Mucosa of descending colon (tissue), 3 donors: ENCODE measurements at regions not wholly inside any gene's neighbourhood (a gene's known extent, or its start where the extent isn't known, plus 50 kb on each side); places are given as distances from the start of the nearest gene placed in this dataset.

Experiments used
- ATAC-seq: fragments of 200-7000 bp; cut with Tn5 transposase; one replicate; pipeline ENCODE4 v1.9.1; 2020; ENCODE audit warnings: mild to moderate bottlenecking, moderate library complexity
- DNase-seq, 3 donors: peaks; one replicate each; pipeline ENCODE4 v3.0.0-alpha.2; 2020
- H3K36me3 ChIP-seq: fragments of 200-600 bp; one replicate; pipeline ENCODE4 v1.8.0; 2021; ENCODE audit warnings: low read depth, mild to moderate bottlenecking
- H3K4me1 ChIP-seq: fragments of 200-600 bp; one replicate; pipeline ENCODE4 v1.8.0; 2021; ENCODE audit warnings: low read depth, mild to moderate bottlenecking
- H3K4me3 ChIP-seq: fragments of 200-600 bp; one replicate; pipeline ENCODE4 v1.8.0; 2021; ENCODE audit warnings: mild to moderate bottlenecking
- H3K9me3 ChIP-seq: fragments of 200-600 bp; one replicate; pipeline ENCODE4 v1.8.0; 2021; ENCODE audit warnings: mild to moderate bottlenecking
- intact Hi-C, 2 donors: fragments of 100-400 bp; cut with DNase I in 1 of 2; cut with micrococcal nuclease in 1 of 2; formaldehyde crosslinking; loops; one replicate each; pipeline versions ENCODE4 v1.11.0 to v1.11.1; 2022; cut with DNase I, micrococcal nuclease
- TF ChIP-seq, protein P1 (sequence below): fragments of 200-600 bp; IDR thresholded peaks from one replicate; pipeline ENCODE4 v1.8.0; 2022; ENCODE audit warnings: antibody characterized with exemption, mild to moderate bottlenecking
- donor health status: DM: no; HTN: no; CAD: no; lungs with moderate emphysema.
- donor health status: DM: no; HTN: no; CAD: no.
- donor health status: DM: no; HTN: yes; CAD: no.

DNA sequence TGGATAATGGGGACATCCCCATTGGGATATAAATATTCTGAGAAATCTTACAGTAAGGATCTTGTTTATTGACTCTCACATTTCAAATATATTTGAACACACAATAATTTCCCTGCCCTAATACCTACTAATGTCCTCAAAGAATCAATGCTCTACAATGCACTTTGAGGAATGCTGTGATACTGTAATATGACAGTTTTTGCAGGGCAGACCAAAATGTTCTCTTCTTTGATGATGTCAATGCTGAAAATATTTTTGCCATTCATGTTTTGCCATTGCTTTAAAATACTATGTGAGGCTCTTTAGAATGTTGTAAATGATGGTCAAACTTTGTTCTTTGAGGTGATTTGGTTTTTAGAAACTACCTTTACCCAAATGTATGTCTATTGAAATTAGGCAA lies 594.1 kb downstream of the INHBA start:
- DNase-seq = no peak
- ATAC-seq = no peak
- H3K4me1 ChIP-seq = no peaks in the 10 kb centered on the region
- intact Hi-C loops = no loop called here
- no peak overlapping the region for H3K4me3 ChIP-seq
- TF ChIP-seq, protein P1, sequence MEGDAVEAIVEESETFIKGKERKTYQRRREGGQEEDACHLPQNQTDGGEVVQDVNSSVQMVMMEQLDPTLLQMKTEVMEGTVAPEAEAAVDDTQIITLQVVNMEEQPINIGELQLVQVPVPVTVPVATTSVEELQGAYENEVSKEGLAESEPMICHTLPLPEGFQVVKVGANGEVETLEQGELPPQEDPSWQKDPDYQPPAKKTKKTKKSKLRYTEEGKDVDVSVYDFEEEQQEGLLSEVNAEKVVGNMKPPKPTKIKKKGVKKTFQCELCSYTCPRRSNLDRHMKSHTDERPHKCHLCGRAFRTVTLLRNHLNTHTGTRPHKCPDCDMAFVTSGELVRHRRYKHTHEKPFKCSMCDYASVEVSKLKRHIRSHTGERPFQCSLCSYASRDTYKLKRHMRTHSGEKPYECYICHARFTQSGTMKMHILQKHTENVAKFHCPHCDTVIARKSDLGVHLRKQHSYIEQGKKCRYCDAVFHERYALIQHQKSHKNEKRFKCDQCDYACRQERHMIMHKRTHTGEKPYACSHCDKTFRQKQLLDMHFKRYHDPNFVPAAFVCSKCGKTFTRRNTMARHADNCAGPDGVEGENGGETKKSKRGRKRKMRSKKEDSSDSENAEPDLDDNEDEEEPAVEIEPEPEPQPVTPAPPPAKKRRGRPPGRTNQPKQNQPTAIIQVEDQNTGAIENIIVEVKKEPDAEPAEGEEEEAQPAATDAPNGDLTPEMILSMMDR = no peak
- H3K9me3 ChIP-seq = no peaks in the 10 kb centered on the region
- H3K36me3 ChIP-seq = no peaks in the 10 kb centered on the region

GRCh38 chr7:41107938-41108448 lies 594.9 kb downstream of the INHBA start:
- intact Hi-C loops = no loop called here
- no peak for DNase-seq
- H3K4me3 ChIP-seq = no peak overlapping the region
- no peak for ATAC-seq
- TF ChIP-seq, protein P1 = no peak
- no peaks in the 10 kb centered on the region for H3K36me3 ChIP-seq
- no peaks in the 10 kb centered on the region for H3K4me1 ChIP-seq
- no peaks in the 10 kb centered on the region for H3K9me3 ChIP-seq

- intact Hi-C loops = no loop called here
- ATAC-seq (no peak), DNase-seq (no peak)
Measured at GRCh38 chr7:41107330-41107937, 595.5 kb downstream of the INHBA start.

DNA sequence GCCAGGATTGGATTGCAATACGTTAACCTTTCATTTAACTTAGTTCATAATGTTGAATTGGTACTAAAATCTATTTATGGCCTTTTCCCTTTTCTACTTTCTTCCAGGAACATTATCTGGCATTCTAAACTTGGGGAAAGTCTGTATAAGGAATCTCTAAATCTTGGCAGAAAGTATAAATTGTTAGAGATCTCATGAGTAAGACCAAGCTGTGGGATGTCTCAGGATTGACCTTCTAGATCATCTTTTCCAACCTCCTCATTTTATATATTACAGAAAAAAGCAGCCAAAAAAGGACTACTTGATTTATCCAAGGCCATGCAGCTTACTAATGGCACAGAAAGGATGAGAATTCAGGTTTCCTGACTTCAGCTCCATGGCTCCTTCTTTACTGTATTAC lies 598.3 kb downstream of the INHBA start:
- Histone ChIP-seq H3K9me3 (no peaks in the 10 kb centered on the region), H3K4me1 (no peaks in the 10 kb centered on the region), H3K4me3 (no peak overlapping the region), H3K36me3 (no peaks in the 10 kb centered on the region)
- TF ChIP-seq, protein P1 = no peak
- ATAC-seq (no peak), DNase-seq (no peak)
- intact Hi-C loops = no loop called here

More at GRCh38 chr7:41107330-41107937, 595.5 kb downstream of the INHBA start:
- no peaks in the 10 kb centered on the region for H3K4me1 ChIP-seq
- TF ChIP-seq, protein P1 = no peak
- no peaks in the 10 kb centered on the region for H3K9me3 ChIP-seq
- H3K36me3 ChIP-seq = no peaks in the 10 kb centered on the region
- no peak overlapping the region for H3K4me3 ChIP-seq

GRCh38 chr7:41103331-41103730 lies 599.6 kb downstream of the INHBA start:
- Histone ChIP-seq H3K4me3 (no peak overlapping the region), H3K36me3 (no peaks in the 10 kb centered on the region), H3K4me1 (no peaks in the 10 kb centered on the region), H3K9me3 (no peaks in the 10 kb centered on the region)
- no peak for DNase-seq
- TF ChIP-seq, protein P1 = no peak
- intact Hi-C loops = no loop called here
- no peak for ATAC-seq
